HEK293 (cell line): ENCODE measurements at regions not wholly inside any gene's neighbourhood (a gene's known extent, or its start where the extent isn't known, plus 50 kb on each side); places are given as distances from the start of the nearest gene placed in this dataset.

ENCODE experiments used
- CTCF ChIA-PET: fragments of 350-600 bp; formaldehyde crosslinking; extraction: SDS; loops from one replicate; lab custom pipeline; 2021; ENCODE audit warnings: antibody characterized with exemption; lab: Yijun Ruan, JAX
- POLR2A ChIA-PET: fragments of 300-600 bp; formaldehyde crosslinking; extraction: SDS; loops from one replicate; lab custom pipeline; 2020; ENCODE audit warnings: antibody characterized with exemption, inconsistent platforms; lab: Yijun Ruan, JAX
- H3K27ac ChIP-seq: fragments of 200-500 bp; sonication (Bioruptor generic); 2 replicates; pipeline ENCODE4 v1.5.1; 2014; ENCODE audit warnings: low read depth, low read length, control low read depth, inconsistent platforms; ENCODE audit errors: extremely low read depth
- H3K36me3 ChIP-seq, 2 experiments: fragments of 200-500 bp in 1 of 2; sonication (Bioruptor generic) in 1 of 2; 1 replicate in 1 of 2; 2 replicates in 1 of 2; pipeline ENCODE4 v1.5.1; 2014 to 2017; ENCODE audit warnings: inconsistent platforms in 2 of 2, low read length in 2 of 2; ENCODE audit not compliant: control insufficient read depth in 2 of 2, insufficient read depth in 1 of 2
- H3K4me1 ChIP-seq: fragments of 200-500 bp; sonication (Bioruptor generic); 2 replicates; pipeline ENCODE4 v1.5.1; 2014; ENCODE audit warnings: mild to moderate bottlenecking, low read length, inconsistent platforms; ENCODE audit not compliant: control insufficient read depth, insufficient read depth
- H3K4me3 ChIP-seq: 2 replicates; pipeline ENCODE4 v1.5.1; 2011; ENCODE audit warnings: low read depth, mild to moderate bottlenecking, control low read depth, low read length, moderate library complexity
- H3K9me3 ChIP-seq: fragments of 200-500 bp; sonication (Bioruptor generic); 2 replicates; pipeline ENCODE4 v1.5.1; 2014; ENCODE audit warnings: low read depth, low read length, inconsistent platforms; ENCODE audit not compliant: control insufficient read depth, insufficient read depth
- CTCF ChIP-seq: fragments of 450-650 bp; formaldehyde crosslinking; IDR thresholded peaks from 2 replicates; pipeline ENCODE4 v1.5.1; 2016; ENCODE audit warnings: missing biosample characterization, missing genetic modification characterization
- ELK4 ChIP-seq: IDR thresholded peaks from 2 replicates; pipeline ENCODE4 v1.6.1; 2011; ENCODE audit warnings: mild to moderate bottlenecking, low read depth, low read length, borderline replicate concordance
- KLF1 ChIP-seq: fragments of 450-650 bp; formaldehyde crosslinking; IDR thresholded peaks from 2 replicates; pipeline ENCODE4 v1.5.1; 2016; ENCODE audit warnings: missing biosample characterization, missing genetic modification characterization
- SCRT2 ChIP-seq: fragments of 450-650 bp; formaldehyde crosslinking; IDR thresholded peaks from 2 replicates; pipeline ENCODE4 v1.5.1; 2016; ENCODE audit warnings: missing biosample characterization, missing genetic modification characterization
- SP7 ChIP-seq: fragments of 450-650 bp; formaldehyde crosslinking; IDR thresholded peaks from 2 replicates; pipeline ENCODE4 v1.5.1; 2016; ENCODE audit warnings: missing biosample characterization, missing genetic modification characterization
- ZBTB44 ChIP-seq: fragments of 450-650 bp; IDR thresholded peaks from 2 replicates; pipeline ENCODE4 v1.5.1; 2018; ENCODE audit warnings: missing biosample characterization, mild to moderate bottlenecking, missing genetic modification characterization
- ZBTB6 ChIP-seq: fragments of 450-650 bp; formaldehyde crosslinking; IDR thresholded peaks from 2 replicates; pipeline ENCODE4 v1.5.1; 2017; ENCODE audit warnings: missing biosample characterization, missing genetic modification characterization
- ZEB2 ChIP-seq: fragments of 450-650 bp; formaldehyde crosslinking; IDR thresholded peaks from 2 replicates; pipeline ENCODE4 v1.5.1; 2016; ENCODE audit warnings: missing biosample characterization, missing genetic modification characterization
- ZNF174 ChIP-seq: fragments of 450-650 bp; formaldehyde crosslinking; IDR thresholded peaks from 2 replicates; pipeline ENCODE4 v1.5.0; 2017; ENCODE audit warnings: missing biosample characterization, mild to moderate bottlenecking, missing genetic modification characterization
- ZNF175 ChIP-seq: fragments of 450-650 bp; formaldehyde crosslinking; IDR thresholded peaks from 2 replicates; pipeline ENCODE4 v1.5.1; 2016; ENCODE audit warnings: missing biosample characterization, missing genetic modification characterization
- ZNF202 ChIP-seq: fragments of 450-650 bp; formaldehyde crosslinking; IDR thresholded peaks from 2 replicates; pipeline ENCODE4 v1.5.1; 2016; ENCODE audit warnings: missing biosample characterization, missing genetic modification characterization, borderline replicate concordance
- ZNF274 ChIP-seq, 2 experiments: fragments of 200-500 bp in 1 of 2; fragments of 450-650 bp in 1 of 2; sonication (Bioruptor generic) in 1 of 2; formaldehyde crosslinking in 1 of 2; IDR thresholded peaks; 2 replicates each; pipeline versions ENCODE4 v1.5.1 to v1.6.1; 2014 to 2016; ENCODE audit warnings: borderline replicate concordance in 1 of 2, inconsistent platforms in 1 of 2, low read length in 1 of 2, missing biosample characterization in 1 of 2, missing genetic modification characterization in 1 of 2
- ZNF280D ChIP-seq: fragments of 450-650 bp; formaldehyde crosslinking; IDR thresholded peaks from 2 replicates; pipeline ENCODE4 v1.5.1; 2016; ENCODE audit warnings: missing biosample characterization, missing genetic modification characterization
- ZNF311 ChIP-seq: fragments of 450-650 bp; formaldehyde crosslinking; IDR thresholded peaks from 2 replicates; pipeline ENCODE4 v1.5.1; 2017; ENCODE audit warnings: missing biosample characterization, missing genetic modification characterization, borderline replicate concordance
- ZNF37A ChIP-seq: fragments of 450-650 bp; IDR thresholded peaks from 2 replicates; pipeline ENCODE4 v1.5.1; 2018; ENCODE audit warnings: missing biosample characterization, missing genetic modification characterization
- ZNF416 ChIP-seq: fragments of 450-650 bp; formaldehyde crosslinking; IDR thresholded peaks from 2 replicates; pipeline ENCODE4 v1.5.1; 2016; ENCODE audit warnings: missing biosample characterization, missing genetic modification characterization
- ZNF433 ChIP-seq: fragments of 450-650 bp; formaldehyde crosslinking; IDR thresholded peaks from 2 replicates; pipeline ENCODE4 v1.5.1; 2016; ENCODE audit warnings: missing biosample characterization, missing genetic modification characterization, low read depth
- ZNF529 ChIP-seq: fragments of 450-650 bp; formaldehyde crosslinking; IDR thresholded peaks from 2 replicates; pipeline ENCODE4 v1.5.1; 2017; ENCODE audit warnings: missing genetic modification characterization, missing biosample characterization; ENCODE audit not compliant: insufficient replicate concordance
- ZNF585B ChIP-seq: fragments of 450-650 bp; formaldehyde crosslinking; IDR thresholded peaks from 2 replicates; pipeline ENCODE4 v1.5.1; 2016; ENCODE audit warnings: missing biosample characterization, missing genetic modification characterization
- ZNF600 ChIP-seq: fragments of 450-650 bp; formaldehyde crosslinking; IDR thresholded peaks from 2 replicates; pipeline ENCODE4 v1.5.1; 2016; ENCODE audit warnings: missing biosample characterization, missing genetic modification characterization
- ZNF624 ChIP-seq: fragments of 450-650 bp; formaldehyde crosslinking; IDR thresholded peaks from 2 replicates; pipeline ENCODE4 v1.5.1; 2017; ENCODE audit warnings: missing biosample characterization, missing genetic modification characterization
- ZNF626 ChIP-seq: fragments of 450-650 bp; sonication (Bioruptor Pico); formaldehyde crosslinking; IDR thresholded peaks from 2 replicates; pipeline ENCODE4 v1.5.1; 2018; ENCODE audit warnings: missing biosample characterization, missing genetic modification characterization, inconsistent platforms
- ZNF704 ChIP-seq: fragments of 450-650 bp; formaldehyde crosslinking; IDR thresholded peaks from 2 replicates; pipeline ENCODE4 v1.5.1; 2016; ENCODE audit warnings: missing biosample characterization, missing genetic modification characterization
- ZNF768 ChIP-seq: fragments of 450-650 bp; formaldehyde crosslinking; IDR thresholded peaks from 2 replicates; pipeline ENCODE4 v1.5.1; 2018; ENCODE audit warnings: missing biosample characterization, mild to moderate bottlenecking, missing genetic modification characterization
- ZNF785 ChIP-seq: fragments of 450-650 bp; formaldehyde crosslinking; IDR thresholded peaks from 2 replicates; pipeline ENCODE4 v1.5.1; 2016; ENCODE audit warnings: missing biosample characterization, missing genetic modification characterization
- ZSCAN23 ChIP-seq: fragments of 450-650 bp; formaldehyde crosslinking; IDR thresholded peaks from 2 replicates; pipeline ENCODE4 v1.5.1; 2016; ENCODE audit warnings: missing biosample characterization, missing genetic modification characterization

GRCh38 chr13:87005511-87005910, 665.7 kb upstream of the SLITRK5 start:
- no peak for TF ChIP-seq SP7 (tag by site-specific recombination)
- no peak for TF ChIP-seq ZSCAN23 (tag by site-specific recombination)
- TF ChIP-seq ZNF311 (tag by site-specific recombination), result no peak
- TF ChIP-seq CTCF, result no peak
- no peak for TF ChIP-seq ZNF175
- no peak for TF ChIP-seq ZNF624 (tag by site-specific recombination)
- no peak for TF ChIP-seq ZNF416 (tag by site-specific recombination)
- no peak for TF ChIP-seq ZBTB44
- TF ChIP-seq ZNF626, result no peak
- no peak for TF ChIP-seq ZNF280D (tag by site-specific recombination)
- no peak for TF ChIP-seq SCRT2 (tag by site-specific recombination)
- no peak for TF ChIP-seq ZEB2 (tag by site-specific recombination)
- no peak for TF ChIP-seq ZNF174
- no peak for TF ChIP-seq ZNF274 (IDR thresholded peaks at IDR 0.05; ENCODE audit: low read length)
- no peak for TF ChIP-seq ZNF274 (tag by site-specific recombination; IDR thresholded peaks at IDR 0.05; ENCODE audit: borderline replicate concordance)
- no peak for TF ChIP-seq KLF1 (tag by site-specific recombination)
- no peak for TF ChIP-seq ZNF37A (tag by site-specific recombination)

GRCh38 chr13:87035526-87035925, 635.6 kb upstream of the SLITRK5 start:
- H3K4me1 ChIP-seq, result no peaks in the 10 kb centered on the region
- H3K36me3 ChIP-seq, result no peaks in the 10 kb centered on the region
- H3K9me3 ChIP-seq, result no peaks in the 10 kb centered on the region
- H3K4me3 ChIP-seq, result no peak overlapping the region
- TF ChIP-seq ZNF529 (tag by site-specific recombination) (no peak), ZNF785 (tag by site-specific recombination) (no peak), ZNF585B (tag by site-specific recombination) (no peak), ZBTB6 (tag by site-specific recombination) (no peak), ZNF600 (tag by site-specific recombination) (no peak), ELK4 (no peak), ZNF704 (tag by site-specific recombination) (no peak), ZNF433 (tag by site-specific recombination) (no peak), ZNF202 (tag by site-specific recombination) (no peak), ZNF768 (no peak)
- POLR2A ChIA-PET, result no interaction called here
- no peak overlapping the region for H3K27ac ChIP-seq
- CTCF ChIA-PET, result no interaction called here

More at GRCh38 chr13:87005511-87005910, 665.7 kb upstream of the SLITRK5 start:
- no peaks in the 10 kb centered on the region for H3K4me1 ChIP-seq
- H3K36me3 ChIP-seq, result no peaks in the 10 kb centered on the region
- H3K27ac ChIP-seq, result no peak overlapping the region
- H3K9me3 ChIP-seq, result no peaks in the 10 kb centered on the region
- POLR2A ChIA-PET, result no interaction called here
- H3K4me3 ChIP-seq, result no peak overlapping the region
- CTCF ChIA-PET, result interaction anchor here (0.7 kb wide), 1 partner anchor 59 kb away, joined by 4 read pairs; no protein-coding TSS in a partner anchor
